GM19452 (cell line): ENCODE measurements at regions not wholly inside any gene's neighbourhood (a gene's known extent, or its start where the extent isn't known, plus 50 kb on each side); places are given as distances from the start of the nearest gene placed in this dataset.

Experiments used
- ATAC-seq: cut with Tn5 transposase; IDR thresholded peaks from one replicate; pipeline ENCODE4 v1.9.1; 2021; ENCODE audit not compliant: unreplicated experiment

DNA sequence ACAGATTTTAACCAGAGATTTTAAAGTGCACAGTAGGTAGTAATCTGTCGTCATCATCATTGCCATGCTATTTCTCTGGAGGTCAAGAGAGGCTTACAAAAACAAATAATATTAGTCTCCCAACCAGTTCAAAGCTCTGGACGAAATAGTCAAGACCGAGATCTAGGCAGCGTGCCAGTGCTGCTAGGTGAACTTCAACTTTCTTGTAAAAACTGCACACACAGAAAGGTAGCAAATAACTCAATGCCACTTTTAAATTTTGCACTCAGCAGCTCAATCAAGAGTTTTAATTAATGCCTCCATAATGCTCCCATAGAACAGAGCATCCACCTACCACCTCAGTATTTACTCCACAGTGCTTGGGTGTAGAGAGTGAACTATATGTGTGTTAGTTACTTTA, 656.8 kb downstream of the IRX1 start:
- ATAC-seq, result no peak

DNA sequence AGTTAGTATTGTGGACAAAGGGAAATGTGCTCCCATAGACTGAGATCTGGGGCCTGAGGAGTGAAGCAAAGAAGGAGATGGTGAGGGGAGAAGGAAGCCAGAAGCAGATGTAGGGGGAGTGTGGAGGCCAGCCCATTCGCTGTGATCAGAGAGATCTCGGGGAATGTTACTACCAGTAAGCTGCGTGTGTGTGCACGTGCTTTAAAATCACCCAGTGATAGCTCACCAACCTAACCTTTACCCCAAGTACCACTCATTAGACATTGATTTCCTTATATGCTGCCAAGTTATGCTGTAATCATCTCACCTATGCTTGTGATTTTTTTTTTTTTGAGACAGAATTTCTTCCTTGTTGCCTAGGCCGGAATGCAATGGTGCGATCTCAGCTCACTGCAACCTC, 659.1 kb downstream of the IRX1 start:
- no peak for ATAC-seq

DNA sequence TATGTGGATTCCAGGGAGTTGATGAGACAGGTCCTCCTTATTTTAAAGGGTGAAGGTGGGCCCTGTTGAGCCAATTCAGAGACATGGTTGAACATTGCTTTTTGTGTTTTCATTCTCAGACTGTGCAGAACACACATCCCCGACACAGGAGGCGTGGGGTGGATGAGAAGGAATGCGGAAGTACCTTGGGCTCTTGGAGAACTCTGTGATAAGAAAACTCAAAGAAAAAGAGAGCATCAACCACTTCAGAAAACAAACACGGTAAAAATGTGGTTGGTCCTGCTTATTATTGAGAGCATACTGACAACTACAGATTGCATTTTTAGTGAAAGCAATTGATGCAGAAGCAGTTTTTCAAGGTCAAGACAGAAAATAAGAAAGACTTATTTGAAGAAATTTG, 659.8 kb downstream of the IRX1 start:
- ATAC-seq, result no peak

DNA sequence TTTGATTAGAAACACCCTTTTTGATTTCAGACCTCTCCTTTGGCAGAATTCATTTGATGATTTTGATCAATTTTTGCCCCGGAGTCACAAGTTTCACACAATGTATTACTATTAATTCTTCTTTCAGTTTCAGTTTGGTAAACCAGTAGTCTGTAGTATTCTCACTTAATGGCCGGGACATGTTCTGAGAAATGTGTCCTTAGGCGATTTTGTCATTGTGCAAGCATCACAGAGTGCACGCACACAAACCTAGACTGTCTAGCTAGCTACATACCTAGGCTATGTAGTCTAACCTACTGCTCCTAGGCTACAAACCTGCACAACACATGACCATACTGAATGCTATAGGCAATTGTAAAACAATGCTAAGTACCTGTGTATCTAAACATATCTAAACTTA, 662.5 kb downstream of the IRX1 start:
- ATAC-seq, result no peak

DNA sequence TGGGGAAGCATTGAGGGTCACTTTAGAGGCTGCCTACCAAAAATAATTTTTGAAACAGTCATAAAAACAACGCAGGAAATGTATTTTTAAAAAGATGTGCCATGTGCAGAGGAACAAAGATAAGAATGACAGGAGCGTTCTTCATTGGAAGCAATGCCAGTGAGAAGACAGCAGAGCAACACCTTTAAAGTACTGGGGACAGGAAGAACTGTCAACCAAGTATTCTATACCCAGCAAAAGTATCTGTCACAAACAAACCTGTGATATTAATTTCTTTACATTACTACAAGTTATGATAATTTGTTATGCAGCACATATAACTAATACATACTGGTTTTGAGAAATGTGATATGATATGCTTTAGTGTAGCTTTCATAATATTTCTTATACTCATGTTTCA, 675.6 kb downstream of the IRX1 start:
- no peak for ATAC-seq

DNA sequence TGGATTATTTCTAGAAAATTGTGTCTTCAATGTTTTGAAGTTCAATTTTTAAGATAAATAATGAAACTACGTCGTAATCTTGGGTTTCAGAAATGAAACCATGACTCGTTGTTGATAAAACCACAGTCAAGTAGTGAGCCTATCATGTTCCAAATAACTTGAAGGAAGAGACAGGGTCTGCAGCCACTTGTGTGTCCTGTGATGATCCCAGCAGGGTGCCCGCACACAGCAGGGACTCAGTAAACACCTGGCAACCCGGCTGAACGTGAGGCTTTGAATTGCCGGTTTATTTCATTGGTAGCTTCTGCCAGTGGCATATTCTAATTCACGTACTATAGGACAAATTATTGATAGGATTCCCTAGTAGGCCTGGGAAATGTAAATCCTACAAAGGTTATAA, 679.6 kb downstream of the IRX1 start:
- ATAC-seq, result no peak

DNA sequence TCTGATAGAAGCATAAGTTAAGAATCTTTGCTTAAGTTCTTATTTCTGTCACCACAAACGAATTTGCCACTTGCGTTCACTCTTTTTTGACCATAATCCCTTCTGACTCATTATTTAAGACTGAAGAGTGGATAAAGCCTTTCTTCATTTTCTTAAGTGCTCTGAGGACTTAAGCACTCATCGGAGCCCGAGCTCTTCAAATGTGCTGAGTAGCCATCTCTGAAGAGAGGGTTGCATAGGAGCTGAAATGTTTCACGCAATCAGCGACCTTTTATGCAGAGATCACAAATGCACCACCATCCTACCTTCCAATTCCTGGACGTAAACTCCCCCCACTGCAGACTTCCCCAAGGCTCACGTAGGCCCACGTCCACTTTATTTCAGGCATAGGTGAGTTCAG, 699.2 kb downstream of the IRX1 start:
- ATAC-seq, result no peak

DNA sequence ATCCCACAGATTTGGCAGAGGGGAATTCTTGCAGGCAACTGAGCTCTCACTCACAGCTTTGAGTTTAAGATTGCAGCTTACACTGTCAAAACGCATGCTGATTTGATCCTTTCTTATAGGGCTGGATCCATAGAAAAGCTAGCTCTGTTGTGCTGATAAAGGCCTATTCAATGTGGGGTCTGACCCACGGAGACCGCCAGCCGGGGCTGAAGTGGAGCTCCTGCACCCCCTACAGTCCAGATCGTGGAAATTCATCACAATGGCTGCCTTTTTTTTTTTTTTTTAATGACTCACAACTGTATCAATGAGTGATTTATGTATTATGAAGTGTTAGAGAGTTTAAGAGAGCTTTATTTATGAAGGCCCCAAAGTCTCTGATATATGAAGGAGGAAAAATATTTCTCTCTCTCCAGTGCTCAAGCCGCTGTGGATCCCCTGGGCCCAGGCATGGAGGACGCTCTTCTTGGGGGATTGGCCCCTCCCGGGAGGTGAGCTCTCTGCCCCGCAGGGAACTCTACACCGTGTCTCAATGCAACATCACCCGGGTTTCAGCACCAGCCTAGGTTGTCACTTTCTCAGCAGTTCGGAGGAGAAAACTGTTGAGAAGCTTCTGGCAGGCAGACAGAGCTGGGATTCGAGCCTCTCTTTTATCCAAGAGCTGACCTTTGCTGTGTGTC, 700.2 kb downstream of the IRX1 start:
- no peak for ATAC-seq

DNA sequence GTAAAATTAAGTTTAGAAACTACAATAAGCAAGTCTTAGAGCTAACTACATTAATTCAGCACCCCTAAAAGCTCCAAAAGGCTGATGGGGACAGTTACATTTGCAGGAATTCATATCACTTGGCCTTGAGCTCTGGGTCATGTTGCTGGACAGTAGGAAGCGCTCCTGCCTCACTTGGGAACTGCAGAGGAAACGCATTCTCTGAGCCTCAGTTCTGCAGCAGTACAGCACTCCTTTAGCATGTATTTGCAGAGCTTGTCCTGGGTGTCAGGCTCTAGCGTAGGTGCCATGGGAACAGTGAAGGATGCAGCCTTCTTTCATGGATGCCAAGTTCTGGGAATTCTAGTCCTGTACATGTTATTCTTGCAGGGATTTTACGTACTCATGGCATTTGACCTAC, 710.4 kb downstream of the IRX1 start:
- no peak for ATAC-seq

DNA sequence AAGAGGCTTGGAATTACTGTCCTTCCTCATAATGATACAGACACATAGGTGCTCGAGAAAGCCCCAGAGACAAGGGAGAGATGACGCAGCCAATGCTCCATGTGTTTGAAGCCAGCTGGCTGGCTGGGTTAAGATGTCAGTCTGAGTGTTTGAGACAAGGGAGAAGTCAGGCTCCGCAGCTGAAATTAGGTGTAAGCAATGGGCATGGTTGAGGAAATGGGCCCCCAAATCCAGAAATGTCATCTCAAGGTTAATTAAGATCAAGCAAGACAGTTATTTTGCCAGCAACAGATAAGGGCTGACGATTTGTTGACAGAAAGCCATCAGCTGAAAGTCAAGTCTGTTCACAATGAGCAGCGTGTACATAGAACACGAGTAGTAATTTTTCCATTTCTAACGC, 713.4 kb downstream of the IRX1 start:
- ATAC-seq, result no peak

DNA sequence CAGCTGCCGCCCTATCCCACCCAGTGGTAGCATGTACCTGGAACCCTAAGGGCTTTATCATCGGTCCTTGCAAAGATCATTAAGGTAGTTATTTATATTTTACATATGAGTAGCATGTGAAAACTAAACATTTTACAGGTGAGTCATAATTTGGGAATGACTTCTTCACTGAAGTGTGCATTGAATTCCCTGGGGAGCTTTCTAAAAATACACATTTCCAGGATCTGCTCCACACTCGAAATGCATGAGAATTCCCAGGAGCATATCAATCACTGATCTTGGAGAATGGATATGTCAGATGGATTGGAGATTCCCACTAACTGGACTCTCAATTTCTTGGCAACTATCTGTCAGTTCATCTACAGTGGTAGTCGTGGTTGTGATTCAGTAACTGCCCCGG, 717.5 kb downstream of the IRX1 start:
- no peak for ATAC-seq

DNA sequence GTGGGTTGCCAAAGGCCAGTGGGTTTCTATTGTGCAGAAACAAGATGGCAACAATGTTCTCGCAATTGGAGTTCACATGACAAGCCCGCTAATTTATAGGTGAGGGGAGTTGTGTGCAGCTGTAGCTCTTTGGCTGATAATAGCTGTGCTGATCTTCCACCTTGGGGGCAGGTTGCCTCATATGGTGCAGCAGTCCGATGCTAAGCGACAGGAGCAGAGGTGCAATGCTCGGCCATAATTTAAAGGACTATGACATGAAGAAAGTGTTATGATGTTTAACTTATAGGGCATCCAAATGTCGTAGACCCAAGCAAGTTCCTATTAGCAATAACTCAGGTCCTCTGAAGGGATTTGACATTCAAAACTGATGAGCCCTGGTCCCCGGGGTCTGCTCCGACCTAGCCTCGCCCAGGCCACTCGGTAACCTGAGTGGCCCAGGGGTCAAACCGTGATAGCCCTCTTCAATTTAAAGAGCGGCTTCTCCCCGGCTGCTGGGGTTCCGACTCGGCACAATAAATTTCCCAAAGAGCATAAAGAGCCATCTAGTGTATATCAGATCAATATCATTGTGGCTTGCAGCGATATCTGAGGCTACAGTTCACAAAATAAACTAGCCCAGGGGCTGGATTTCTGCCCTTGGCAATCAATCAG, 724.0 kb downstream of the IRX1 start:
- no peak for ATAC-seq

DNA sequence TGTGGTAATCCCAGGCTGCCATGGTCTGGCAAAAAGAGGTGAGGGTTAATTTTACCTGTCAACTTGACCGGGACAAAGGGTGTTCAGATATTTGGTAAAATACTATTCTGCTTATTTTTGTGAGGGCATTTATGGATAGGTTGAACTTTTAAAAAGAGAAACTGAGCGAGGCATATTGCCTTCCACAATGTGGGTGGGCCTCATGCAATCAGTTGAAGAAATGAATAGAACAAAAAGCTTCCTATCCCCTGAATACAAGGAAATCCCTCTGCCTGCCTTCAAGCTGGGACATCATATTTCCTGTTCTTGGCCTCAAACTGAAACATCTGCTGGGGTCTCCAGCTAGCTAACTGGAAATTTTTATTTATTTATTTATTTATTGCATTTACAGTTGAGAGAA, 734.7 kb downstream of the IRX1 start:
- no peak for ATAC-seq

DNA sequence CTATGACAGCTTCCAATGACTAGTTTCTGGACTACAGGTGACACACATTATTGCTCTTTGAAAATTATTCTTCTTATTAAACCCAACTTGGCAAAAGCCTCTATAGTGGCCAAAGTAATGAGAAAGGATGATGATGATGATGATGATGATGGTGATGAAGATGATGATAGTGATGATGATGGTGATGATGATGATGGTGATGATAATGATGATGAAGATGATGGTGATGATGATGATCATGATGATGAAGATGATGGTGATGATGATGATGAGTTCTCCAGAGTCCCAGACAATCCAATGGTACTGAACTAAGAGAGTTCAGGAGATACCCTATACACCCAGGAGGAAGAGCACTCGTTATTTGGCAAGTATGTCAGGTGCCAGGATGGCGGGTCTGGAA, 739.4 kb downstream of the IRX1 start:
- no peak for ATAC-seq

DNA sequence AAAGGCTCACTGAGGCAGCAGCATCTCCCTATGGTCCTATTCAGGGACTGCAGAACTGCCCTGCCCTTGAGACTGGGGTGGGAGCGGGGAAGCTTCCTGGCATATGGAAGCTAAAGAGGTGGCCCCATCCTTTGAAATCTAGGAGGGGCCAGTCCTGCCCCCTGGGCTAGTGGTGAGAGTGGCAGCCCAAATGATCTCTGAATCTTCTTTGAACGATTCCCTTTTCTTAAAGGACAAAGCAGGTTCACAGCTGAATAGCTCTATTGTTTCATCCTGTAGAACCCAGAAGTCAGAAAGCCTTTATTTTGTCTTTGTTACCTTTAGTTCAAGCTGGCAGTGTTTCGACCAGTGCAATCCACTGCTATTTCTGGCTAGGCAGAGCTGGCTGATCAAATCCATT, 741.9 kb downstream of the IRX1 start:
- no peak for ATAC-seq

DNA sequence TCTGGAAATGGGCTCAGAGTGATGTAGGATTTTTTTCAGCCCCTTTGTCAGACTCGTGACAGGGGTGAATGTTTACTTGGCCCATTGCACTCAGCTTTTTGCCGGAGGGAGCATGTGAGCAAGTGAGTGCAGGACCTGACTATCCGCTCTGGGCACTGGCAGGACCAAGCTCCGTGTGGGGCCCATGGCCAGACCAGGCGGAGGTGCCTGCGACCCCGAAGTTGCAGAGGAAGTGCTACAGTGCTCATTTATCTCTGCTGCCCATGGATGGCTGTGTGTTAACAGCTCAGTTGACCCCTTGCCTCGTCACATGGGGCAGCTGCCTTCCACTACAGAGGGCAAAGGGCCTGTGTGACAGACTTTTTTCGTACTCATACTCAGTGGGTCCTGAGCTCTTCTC, 744.3 kb downstream of the IRX1 start:
- ATAC-seq, result no peak

DNA sequence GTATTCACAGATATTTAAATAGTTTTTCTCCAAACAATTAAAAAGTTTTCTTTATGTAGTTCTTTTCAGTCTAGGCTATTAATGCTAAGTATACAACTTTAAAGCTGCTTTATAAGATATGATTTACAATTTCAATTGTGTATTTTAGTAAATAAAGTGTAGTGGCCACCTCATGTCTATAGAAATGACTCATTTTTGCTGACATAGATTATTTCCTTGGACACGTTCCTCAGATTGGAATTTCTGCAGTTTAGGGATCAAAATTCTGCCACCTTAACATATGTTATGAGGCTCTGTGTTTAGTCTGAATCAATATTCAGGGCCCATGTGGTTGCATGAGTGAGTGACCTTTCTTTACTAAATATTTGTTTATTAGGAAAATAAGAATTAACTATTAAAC, 750.2 kb downstream of the IRX1 start:
- ATAC-seq, result no peak

DNA sequence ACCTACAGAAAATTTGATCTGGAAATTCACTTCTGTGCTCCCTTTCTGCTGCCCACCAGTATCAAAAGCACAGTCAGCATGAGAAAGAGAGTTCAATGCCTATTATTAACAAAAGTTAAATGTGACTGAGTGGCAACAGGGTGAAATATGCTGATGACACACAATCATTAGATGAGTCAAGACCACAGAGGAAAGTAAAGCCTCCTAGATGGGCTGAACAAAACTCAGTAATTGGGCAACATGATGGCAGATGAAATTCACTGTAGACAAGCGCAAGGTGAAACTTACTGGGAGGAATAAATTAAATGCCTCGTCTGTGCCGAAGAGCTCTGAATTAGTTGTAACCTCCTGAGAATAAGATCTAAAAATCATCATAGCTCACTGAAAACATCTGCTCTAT, 752.8 kb downstream of the IRX1 start:
- no peak for ATAC-seq

DNA sequence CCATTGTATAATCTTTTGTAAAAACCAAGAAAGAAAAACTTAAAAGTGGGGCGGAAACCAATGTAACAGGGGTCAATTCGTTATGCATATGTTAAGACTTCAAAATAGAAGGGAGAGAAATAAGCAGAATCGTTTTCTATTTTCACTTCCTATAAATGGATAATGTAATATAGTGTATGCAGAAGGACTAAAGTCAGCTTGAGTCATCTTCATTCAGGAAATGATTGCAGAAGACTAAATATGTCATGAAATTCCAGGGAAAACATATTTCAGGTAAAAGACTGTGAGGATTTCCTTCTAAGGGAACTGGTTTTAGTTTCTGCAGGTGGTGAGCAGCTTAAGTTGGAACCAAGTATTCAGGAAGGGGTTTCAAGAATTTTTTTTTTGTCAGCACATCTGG, 753.3 kb downstream of the IRX1 start:
- no peak for ATAC-seq

DNA sequence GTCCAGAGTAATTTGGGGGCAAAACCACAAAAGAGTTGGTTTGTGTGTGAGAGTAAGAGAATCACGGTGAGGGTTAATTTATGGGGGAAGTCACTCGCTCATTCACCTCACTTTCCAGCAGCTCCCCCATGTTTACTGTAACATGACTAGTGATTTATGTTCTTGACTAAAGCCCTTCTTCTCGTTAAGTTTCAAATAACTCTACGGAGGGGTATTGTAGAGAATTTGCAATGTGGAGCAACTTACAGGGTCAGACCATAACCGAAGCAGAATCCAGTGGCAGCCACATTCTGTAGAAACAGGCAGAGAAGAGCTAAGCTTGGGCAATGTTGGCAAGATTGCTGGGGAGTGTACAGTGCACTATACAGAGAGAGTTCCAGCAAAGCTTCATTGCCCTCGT, 760.6 kb downstream of the IRX1 start:
- no peak for ATAC-seq

DNA sequence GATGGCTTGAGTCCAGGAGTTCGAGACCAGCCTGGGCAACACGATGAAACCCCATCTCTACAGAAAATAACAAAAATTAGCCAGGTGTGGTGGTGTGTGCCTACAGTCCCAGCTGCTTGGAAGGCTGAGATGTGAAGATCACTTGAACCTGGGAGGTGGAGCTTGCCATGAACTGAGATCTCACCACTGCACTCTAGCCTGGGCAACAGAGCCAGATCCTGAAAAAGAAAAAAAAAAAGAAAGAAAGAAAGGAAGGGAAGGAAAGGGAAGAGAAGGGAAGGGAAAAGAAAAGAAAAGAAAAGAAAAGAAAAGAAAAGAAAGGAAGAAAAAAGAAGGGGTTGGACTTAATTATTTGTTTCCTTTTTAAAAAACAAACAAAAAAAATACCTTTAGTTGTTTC, 764.2 kb downstream of the IRX1 start:
- ATAC-seq, result no peak

DNA sequence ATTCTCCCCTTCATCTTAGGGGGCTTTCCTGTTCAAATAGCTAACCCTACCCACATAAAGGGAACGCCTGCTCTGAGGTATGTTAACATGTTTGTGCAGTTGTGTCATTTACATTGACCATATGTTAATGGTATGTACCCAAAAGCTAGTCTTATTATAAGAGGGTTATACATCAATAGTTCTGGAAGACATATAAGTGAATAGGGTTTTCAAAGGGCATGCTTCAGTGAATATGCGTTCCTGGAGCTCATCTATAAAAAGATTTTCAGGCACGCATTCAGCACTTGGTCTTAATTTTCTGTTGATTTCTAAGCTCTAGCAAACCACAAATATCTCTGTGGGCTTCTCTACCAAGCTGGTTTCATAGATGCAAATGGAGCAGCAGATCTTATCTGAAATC, 766.1 kb downstream of the IRX1 start:
- no peak for ATAC-seq

DNA sequence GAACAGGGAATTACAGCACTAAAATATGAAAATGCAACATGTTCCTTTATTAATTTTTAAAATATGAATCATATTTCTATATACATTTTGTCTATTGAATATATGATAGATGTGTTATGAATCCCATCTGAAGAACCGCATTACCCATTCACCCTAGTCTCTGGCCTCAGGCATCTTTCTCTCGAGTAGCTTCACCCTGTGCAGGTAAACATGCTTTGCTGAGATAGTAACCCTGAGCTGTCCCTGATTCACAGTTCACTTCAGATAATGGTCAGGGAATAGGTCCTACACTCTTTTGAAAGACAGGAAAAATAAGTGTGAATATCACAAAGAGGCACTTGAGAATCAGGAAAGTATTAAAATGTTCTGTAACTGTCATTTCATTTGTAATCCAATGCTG, 766.8 kb downstream of the IRX1 start:
- ATAC-seq, result no peak
